ENCODE measurements at regions not wholly inside any gene's neighbourhood (a gene's known extent, or its start where the extent isn't known, plus 50 kb on each side); places are given as distances from the start of the nearest gene placed in this dataset.
"Not testable (repeated sequence)": the region's sequence is repeated elsewhere in the genome, so short reads cannot be mapped to it uniquely, and the experiment has no call there.

DNA sequence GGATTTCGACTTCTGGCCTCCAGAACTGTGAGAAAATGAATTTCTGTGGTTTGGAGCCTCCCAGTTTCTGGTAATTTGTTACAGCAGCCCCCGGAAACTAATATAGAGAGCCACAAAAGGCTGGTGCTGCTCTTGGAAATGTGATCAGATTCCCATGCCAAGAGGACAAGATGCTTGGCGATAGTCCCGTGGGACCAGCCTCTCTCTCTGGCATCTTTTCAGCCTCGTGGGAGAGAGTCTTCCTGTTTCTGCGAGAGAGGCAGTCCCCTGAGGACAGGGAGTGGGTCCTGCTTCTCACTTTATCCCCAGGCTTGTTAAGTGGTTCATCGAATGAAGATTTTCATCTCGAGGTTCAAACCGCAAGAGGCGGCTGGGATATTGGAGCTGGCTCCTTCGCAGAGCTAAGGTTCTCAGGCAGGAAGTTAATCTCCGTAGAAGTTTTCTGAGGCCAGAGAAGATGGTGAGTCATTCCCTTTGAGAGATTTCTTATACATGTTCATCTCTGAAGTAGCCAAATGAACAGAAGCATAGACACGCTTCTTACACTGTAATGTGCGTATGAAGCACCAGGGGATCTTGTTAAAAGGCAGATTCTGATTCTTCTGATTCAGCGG lies 211.6 kb upstream of the SDK2 start:
- DNase-seq: no peak

DNA sequence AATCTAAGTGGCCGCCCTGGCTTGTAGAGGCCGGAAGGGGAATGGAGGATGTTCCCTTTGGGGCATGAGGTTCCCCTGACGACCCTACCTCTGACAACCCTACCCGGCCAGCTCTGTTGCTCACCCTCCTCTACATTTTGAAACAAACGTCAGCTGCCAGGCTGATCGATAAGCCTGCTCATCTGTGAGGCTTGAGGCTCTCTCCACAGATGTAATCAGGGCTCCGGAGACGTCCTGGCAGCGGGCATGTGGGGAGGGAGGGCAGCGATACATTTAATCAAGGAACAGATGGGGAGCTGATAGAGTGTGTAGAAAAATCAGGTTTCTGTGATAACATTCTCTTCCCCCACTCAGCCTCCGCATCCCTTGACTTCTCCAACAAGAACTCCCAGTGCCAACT lies 212.3 kb upstream of the SDK2 start:
- no peak for DNase-seq

DNA sequence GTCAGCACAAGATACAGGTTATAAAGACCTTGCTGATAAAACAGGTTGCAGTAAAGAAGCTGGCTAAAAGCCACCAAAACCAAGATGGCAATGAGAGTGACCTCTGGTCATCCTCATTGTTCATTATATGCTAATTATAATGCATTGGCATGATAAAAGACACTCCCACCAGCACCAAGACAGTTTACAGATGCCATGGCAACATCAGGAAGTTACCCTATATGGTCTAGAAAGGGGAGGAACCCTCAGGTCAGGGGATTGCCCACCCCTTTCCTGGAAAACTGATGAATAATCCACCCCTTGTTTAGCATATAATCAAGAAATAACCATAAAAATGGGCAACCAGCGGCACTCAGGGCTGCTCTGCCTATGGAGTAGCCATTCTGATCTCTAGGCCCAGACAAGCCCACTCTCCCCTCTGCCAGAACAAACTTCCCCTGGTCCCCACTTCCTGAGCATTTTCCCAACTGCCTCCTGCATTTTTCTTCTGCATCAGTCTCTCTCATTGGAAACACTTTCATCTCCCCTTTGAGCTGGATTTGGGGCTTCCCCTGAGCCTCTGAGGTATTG lies 215.3 kb upstream of the SDK2 start:
- DNase-seq: not testable (repeated sequence)

DNA sequence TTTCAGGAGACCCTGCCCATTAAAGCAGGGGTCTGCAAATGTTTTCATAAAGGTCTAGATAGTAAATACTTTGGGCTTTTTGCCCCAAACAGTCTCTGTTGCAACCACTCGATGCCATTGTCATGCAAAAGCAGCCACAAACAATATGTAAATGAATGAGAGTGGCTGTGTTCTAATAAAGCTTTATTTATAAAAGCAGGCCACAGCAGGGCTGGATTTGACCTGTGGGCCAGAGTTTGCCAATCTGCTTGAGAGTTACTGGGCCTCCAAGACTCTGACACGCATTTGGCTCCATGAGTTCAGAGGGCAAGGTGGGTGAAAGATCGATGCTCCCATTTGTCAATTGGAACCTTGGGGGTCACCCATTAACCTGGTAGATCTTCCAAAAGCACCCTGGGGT lies 217.3 kb upstream of the SDK2 start:
- no peak for DNase-seq

DNA sequence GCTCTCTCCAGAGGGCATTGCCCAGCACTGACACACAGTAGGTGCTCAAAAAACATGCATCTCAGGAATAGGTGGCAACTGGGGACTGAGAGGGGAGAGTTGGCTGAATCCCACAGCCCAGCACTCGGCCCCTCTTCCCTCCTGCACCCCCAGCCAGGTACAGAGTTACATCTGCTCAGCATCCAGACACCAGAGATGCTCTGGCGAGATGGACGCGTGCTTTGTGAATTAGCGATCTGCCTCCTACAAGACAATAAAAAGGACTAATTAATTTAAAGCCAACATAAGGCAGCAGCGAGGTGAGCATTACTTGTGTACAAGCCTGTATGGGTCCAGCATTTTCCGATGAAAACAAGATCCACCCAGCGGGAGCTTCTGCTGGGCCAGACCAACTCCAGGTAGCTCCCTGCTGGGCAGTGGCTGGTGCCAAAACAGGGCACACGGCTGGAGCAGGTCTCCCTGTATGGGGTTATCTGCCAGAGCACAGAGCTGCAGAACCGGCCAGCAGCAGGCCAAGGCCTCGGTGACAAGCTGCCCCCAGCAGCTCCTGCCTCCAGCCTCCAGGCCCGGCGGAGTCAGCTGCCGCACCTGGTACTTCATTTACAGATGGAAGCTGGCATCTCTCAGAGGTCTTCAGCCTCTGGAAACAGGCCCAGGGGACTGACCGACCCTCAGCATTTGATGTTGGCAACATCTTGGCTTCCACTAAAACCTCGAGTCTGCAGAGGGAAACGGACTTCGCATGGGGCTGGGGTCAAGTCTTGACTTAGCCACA lies 219.7 kb upstream of the SDK2 start:
- no peak for DNase-seq

DNA sequence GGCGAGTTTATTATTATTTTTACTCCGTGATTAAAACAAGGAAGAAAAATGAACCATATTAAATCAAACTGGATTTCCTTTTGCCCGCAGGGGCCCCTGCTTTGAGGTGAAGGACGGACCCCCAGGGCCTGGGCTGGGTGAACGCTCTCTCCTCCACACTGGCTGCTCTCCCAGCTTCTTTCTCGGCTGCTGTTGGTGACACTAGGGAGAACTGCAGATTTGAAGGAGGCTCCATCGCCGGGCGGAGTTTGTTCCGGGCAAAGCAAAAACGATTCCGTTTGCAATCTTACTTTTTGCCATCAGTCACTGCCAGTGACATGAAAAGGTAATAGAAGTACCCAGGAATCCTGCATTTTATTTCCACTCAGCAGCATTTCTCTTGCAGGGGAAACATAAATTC lies 221.6 kb upstream of the SDK2 start:
- no peak for DNase-seq

DNA sequence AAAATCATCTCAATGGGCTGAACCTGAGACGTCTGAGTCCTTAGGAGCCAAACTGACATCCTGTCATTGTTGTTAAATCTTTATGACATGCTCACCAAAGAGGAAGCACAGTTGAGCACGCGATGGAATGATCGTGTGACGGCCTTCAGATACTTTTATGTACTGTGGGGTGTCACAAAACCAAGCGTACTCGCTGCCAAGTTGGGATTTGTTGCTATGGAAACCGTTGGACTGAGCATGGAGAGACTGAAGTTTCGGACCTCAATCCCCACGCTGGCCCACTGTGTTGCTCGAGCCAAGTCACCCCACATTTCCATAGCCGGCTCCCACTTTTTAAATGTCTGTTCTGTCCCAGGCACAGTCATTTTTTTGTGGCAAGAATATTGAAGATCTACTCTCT lies 222.8 kb upstream of the SDK2 start:
- DNase-seq: no peak

DNA sequence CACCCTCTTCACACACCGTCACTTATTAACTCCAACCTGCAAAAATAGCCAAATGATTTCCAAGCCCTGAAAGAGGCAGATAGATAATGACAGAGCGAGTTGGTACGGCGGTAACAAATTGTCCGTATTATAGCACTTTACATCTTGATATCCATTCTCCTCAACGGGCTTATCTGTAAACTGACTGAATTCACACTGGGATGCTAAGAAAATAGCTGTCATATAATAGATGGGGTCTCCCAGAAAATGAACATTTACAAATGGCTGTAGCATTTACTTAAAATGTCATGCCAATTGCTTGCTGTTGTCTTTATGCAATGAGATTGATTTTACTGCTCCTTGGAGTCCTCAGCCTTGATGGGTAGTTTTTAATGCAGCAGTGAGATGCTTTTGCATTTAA lies 225.8 kb upstream of the SDK2 start:
- no peak for DNase-seq

DNA sequence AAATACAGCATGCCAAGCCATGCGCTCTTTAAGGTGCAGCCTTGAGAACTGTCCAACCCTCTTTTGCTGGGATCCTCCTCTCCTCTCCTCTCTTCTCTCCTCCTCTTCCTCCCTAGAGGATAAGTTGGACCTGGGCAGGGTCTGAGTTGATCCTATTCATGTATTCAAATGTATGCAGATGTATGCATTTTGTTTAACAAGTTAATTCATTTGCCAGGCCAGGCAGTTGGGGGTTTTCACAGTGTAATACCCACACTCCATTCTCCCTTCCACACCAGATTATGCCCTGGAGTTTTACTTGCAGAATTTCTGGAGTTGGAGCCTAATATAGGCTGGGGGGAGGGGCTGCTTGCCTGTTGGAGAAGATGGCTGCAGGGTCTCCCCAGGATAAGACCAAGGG lies 226.2 kb upstream of the SDK2 start:
- DNase-seq: no peak

DNA sequence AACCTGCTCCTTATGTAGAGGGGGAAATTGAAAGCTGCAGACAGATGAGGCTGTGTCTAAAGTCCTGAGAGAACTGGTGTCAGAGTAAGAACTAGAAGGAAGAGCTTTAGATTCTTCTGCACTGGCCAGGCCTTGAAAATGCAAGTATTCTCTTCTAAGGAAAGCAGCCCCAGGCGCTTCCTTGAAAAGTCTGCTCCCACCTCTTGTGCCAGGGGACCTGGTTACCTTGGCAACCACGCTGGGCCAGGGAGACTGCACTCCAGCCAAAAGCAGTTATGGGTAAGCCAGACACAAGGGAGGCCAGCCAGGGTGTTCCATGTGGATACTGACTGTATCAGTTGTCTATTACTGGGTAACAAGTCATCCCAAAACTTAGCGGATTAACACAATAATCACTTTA lies 228.6 kb upstream of the SDK2 start:
- DNase-seq: no peak

DNA sequence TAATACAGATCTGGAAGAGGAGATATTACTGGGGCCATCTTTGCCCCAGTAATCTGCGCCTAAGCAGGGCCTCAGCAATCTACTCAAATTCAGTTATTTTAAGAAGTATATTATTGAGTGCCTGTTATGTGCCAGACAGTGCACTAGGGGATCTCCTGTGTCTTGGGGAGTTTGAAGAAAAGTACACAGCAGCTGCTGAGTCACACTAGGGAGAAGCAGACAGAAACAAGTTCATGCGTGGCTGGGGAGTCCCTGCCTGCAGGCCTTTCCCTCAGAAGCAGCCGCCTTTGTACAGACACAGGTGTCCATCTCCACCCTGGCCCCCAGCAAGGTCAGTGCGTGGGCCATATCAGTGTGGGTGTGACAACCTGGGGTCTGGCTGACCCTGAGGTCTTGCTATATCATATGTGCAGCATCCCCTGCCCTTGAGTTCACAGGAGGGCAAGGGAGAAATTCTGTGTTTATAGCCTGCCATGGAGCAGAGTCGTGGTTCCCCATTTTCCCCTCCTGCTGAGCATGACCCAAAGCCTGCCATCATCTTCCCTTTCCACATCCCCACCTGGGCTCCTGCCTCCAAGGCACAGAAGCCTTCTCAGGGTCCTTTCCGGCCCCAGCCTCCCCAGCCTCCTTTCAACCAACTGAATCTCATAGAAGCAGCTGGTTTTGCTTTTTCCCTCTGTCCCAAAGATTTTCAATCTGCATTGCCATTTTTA lies 229.9 kb upstream of the SDK2 start:
- peak; percentile 15 for DNase-seq

DNA sequence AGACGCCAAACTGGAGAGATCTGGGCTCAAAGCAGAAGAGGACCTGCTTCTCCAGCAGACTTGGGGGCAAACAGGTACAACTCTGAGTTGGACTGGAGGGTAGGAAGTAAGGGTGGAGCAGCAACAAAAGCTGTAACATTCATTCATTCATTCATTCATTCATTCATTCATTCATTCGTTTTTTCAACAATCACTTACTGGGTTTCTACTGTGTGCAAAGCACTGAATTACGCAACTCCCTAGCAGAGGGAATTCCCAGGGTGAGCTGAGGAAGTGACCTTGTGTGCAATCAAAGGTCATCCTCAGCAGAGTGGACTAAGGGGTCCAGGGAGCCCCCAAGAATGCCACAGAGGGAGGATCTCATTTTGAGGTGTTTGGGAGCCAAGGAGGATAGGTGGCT lies 231.1 kb upstream of the SDK2 start:
- DNase-seq: no peak

DNA sequence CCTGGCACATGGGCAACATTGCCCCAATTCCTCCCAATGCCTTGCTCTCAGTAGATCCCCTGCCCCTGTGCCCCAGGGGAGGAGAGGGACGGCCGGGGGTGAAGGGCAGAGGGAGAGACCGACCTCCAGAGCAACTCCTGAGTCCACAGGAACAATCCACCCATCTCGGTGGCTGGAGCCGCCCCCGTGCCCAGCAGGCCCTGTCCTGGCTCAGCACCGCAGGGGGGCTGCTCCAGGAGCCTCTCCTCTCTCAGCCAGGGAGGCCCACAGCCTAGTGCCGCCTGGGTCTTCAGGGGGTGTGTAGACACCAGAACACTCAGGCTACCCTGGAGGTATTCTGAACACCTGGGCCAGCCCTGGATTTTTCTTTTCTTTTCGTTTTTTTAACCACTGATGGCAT lies 233.7 kb upstream of the SDK2 start:
- no peak for DNase-seq

DNA sequence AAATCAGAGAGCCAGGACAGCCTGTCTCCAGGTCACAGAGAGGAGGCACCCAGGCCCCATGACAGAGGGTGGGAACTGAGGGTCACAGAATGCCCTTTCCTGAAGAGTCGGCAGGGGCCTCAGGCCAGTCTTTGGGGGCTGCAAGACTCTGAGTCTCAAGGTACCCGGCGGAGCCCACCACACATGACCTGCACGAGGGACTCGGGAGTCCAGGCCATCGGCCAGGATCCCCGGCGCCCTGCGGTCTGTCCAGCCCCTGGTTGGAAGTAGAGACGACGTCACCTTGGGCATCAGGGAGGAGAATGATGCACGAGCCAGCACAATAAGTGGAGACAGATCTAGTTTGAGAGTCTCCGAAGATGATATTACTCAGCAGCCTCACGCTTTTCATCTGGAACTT lies 234.7 kb upstream of the SDK2 start:
- no peak for DNase-seq

DNA sequence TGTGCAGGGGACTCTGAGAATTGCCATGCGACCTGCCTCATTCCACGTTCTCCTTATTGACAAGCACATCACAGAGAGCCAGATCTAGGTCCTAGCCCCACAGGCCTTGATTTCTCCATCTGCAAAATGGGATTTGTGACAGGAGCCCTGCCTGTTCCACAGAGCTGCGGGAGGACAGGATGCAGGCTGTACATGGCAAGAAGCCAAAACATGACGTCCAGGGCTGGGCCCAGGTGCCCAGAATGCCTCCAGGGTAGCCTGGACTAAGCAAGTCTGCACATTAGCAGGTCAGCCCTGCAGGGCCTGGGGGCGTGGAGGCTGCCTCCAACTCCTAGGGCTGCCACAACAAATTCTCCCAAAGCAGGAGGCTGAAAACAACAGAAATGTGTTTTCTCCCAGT lies 235.7 kb upstream of the SDK2 start:
- DNase-seq: peak; percentile 49

DNA sequence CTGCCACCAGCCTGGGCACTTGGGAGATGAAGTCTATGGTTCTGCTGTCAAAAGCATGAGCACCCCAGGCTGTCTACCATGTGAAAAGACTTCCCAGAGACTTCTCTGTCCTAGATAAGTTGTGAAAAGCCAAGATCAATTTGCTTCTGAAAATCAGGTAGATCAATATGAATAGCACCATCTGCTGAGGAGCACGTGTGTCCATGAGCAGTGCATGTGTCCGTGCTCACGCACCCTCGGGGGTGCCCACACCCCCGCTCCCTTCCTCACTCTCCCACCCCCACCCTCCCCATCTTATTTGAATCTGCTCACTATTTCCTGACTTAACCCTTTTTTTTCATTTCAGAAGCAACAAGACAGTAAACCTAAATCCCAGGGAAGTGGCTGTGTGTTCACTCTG lies 238.3 kb upstream of the SDK2 start:
- no peak for DNase-seq

DNA sequence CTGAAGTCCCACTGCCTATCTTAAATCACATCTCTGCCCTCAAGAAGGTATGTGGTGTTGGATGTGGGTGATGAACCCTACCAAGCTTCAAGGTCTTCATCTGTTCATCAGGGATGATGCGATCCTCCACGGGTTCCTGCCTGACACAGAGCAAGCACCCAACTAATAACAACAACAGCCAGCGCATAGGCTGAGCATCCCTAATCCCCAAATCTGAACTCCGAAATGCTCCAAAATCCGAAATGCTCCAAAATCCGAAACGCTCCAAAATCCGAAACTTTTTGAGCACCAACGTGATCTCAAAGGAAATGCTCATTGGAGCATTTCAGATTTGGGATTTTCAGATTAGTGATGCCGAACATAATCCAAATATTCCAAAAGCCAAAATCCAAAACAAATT lies 238.9 kb upstream of the SDK2 start:
- DNase-seq: peak; percentile 13

DNA sequence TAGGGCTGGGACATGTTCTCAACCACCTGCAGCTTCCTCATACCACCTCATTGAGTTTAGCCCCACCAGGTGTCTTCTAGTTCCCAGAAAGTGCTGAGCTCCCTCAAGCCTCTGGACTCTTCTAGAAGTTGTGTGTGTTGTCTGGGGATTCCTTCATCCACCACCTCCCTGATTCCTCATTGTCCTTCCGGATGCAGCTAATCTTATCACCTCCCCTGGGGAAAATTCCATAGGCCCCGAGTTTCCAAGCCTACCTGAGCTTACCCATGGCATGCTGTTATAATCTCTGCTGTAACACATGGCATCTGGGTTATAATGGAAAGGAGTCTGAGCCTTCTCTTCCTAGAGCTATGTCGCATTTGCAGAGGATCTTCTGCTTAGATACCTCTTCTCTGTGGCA lies 243.5 kb upstream of the SDK2 start:
- no peak for DNase-seq

DNA sequence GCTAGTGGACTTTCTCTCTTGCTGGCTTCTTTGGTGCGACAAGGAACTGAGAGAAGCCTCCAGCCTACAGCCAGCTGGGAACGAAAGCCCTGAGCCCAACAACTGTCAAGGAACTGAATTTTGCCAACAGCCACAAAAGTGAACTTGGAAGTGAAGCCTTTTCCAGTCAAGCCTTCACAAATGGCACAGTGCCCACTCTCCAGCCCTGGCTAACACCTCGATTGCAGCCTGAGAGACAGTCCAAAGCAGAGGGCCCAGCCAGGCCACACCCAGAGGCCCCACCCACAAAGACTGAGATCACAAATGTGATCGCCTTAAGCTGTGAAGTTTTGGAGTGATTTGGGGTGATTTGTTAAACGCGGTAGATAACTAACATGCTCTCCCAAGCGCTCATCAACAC lies 244.6 kb upstream of the SDK2 start:
- DNase-seq: no peak

DNA sequence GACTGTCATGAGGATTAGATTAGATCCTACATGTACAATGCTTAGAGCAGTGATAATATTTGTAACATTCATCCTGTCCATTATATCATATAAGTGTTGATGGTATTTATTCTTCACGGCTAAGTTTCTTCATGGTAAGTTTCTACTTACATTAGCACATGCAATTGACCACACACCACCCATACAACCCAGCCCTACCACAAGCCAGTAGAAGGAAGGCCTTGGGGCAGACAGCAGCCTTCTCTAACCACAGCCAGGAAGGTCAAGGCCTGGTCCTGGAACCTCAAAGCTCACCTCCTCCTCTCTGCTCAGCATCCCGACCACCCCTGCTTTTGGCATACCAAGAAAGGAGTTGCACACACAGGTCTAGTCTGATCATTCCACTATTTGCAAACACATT lies 245.2 kb upstream of the SDK2 start:
- no peak for DNase-seq

DNA sequence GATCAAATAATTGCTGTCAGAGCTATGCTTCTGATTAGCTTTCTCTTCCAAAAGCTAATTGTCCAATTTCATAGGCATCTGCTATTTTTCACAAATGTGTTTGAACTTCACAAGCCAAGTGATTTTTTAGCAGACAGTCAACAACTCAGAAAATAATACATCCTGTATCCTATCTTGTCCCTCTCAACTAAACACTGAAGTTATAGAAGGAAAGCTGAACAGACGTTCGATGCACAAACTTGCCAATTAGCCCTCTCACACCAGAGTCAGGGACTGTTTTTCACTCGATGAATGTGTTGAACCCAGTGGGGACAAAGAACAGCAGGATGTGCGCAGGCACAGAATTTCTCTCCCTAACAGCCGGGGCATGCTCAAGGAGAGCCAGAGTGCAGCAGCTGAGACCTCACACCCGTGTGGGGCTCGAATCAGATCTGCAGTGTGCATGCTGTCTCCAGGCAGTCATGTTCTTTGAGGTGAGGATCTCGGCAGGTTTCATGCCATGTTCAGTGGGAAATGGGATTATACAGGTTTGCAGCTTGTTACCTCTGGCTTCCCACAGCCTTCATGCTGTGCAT lies 246.7 kb upstream of the SDK2 start:
- no peak for DNase-seq

DNA sequence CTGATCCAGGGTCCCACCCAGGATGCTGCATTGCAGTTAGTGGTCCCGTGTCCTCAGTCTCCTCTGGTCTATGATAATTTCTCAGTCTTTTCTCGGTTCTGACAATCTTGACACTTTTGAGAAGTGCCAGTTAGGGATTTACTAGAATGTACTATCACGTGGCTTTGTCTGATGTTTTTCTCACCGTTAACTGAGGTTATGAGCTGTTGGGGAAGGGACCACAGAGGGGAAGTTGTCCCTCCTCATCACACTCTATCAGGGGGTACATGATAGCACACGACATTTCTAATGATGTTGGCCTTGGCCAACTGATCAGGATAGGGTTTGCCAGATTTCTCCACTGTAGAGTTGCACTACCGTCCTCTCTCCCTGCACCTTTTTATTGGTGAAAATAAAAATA lies 250.9 kb upstream of the SDK2 start:
- DNase-seq: no peak

DNA sequence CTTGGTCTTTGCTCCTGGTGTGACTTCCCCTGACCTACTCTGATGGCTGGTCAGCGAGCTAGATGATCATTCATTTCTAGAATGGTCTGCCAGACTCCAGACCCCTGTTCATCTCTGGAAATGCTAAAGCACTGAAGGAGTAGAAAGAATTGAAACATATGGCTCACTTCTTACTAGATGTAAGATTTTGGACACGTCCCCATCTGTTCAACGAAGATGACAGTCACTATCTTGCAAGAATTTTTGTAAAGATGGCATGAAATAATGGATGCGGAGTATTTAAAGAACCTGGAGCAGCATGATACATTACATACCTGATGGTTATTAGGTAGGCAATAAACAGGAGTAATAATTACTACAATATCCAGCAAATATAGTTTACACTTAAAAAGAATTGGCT lies 252.7 kb upstream of the SDK2 start:
- no peak for DNase-seq

DNA sequence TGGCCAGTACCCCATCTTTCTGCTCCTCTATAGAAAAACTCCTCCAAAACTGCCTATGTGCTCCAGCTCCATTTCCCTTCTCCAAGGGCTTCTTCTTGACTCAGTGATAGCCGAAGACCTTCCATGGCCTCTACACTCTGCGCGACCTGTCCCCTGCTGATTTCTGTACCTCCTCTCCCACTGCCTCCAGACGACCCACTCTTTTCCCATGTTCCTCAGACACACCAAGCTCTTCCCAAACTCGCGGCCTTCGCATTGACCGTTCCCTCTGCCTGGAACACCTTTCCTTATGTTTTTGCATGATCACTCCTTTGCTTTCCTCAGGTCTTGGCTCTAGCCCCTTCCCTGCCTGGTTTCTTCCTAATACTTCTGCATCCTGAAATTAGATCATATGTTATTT lies 255.6 kb upstream of the SDK2 start:
- no peak for DNase-seq

Measured in DMS53 (cell line).